GM12878 (cell line): ENCODE measurements at regions not wholly inside any gene's neighbourhood (a gene's known extent, or its start where the extent isn't known, plus 50 kb on each side); places are given as distances from the start of the nearest gene placed in this dataset.

Experiments used
- ATAC-seq: fragments of 200-7000 bp; cut with Tn5 transposase; 3 replicates; pipeline ENCODE4 v1.9.1; 2020; ENCODE audit warnings: mild to moderate bottlenecking, moderate library complexity
- BruUV-seq: library from RNA; stranded (reverse); fragments of 400-500 nt; replicated peaks from 2 replicates; lab custom pipeline; 2021; lab: Mats Ljungman, UMichigan
- CTCF ChIA-PET: fragments of 300-600 bp; sonication (Branson Sonifier 250); formaldehyde crosslinking; extraction: SDS; loops from one replicate; lab custom pipeline; 2021; ENCODE audit warnings: inconsistent platforms; lab: Yijun Ruan, JAX
- POLR2A ChIA-PET: fragments of 350-600 bp; formaldehyde crosslinking; extraction: SDS; loops from one replicate; lab custom pipeline; 2021; ENCODE audit warnings: inconsistent platforms; lab: Charles Lee
- RAD21 ChIA-PET: fragments of 300-600 bp; sonication (Branson Sonifier 250); formaldehyde crosslinking; loops from one replicate; lab custom pipeline; 2023; ENCODE audit warnings: antibody characterized with exemption; ENCODE audit not compliant: unreplicated experiment; lab: Charles Lee
- SMC1A ChIA-PET: fragments of 300-600 bp; sonication (Branson Sonifier 250); formaldehyde crosslinking; loops from one replicate; lab custom pipeline; 2023; ENCODE audit not compliant: unreplicated experiment, uncharacterized antibody; lab: Charles Lee
- DNase-seq: peaks from one replicate; pipeline ENCODE4 v3.0.0-alpha.2; 2011; ENCODE audit warnings: low read depth, low spot score
- FAIRE-seq: peaks from 3 replicates; lab custom pipeline; 2011; peaks lifted over from hg19 to GRCh38; lab: Jason Lieb, UNC
- H2AFZ ChIP-seq: 2 replicates; pipeline ENCODE4 v1.6.0; 2011; ENCODE audit warnings: low read depth, low read length, control low read depth; ENCODE audit not compliant: control insufficient read depth
- H3K27ac ChIP-seq: 2 replicates; pipeline ENCODE4 v1.5.1; 2011; ENCODE audit warnings: control low read depth; ENCODE audit not compliant: control insufficient read depth, insufficient read depth
- H3K27me3 ChIP-seq, 2 experiments: replicated peaks in 1 of 2; 2 replicates each; pipeline versions ENCODE4 v1.6.0 to v1.6.1; 2011; ENCODE audit warnings: low read length in 1 of 2; ENCODE audit not compliant: control insufficient read depth in 2 of 2, insufficient read depth in 2 of 2
- H3K36me3 ChIP-seq, 2 experiments: 2 replicates each; pipeline ENCODE4 v1.5.1; 2011; ENCODE audit warnings: low read length in 1 of 2; ENCODE audit not compliant: control insufficient read depth in 2 of 2, insufficient read depth in 2 of 2
- H3K4me1 ChIP-seq: 2 replicates; pipeline ENCODE4 v1.6.1; 2011; ENCODE audit warnings: mild to moderate bottlenecking, low read length, moderate library complexity, mixed read lengths; ENCODE audit not compliant: control insufficient read depth, insufficient read depth
- H3K4me2 ChIP-seq: 2 replicates; pipeline ENCODE4 v1.6.0; 2011; ENCODE audit warnings: control low read depth; ENCODE audit not compliant: control insufficient read depth, insufficient read depth
- H3K4me3 ChIP-seq: fragments of 200-600 bp; sonication (generic); 2 replicates; pipeline ENCODE4 v1.5.1; 2016
- H3K79me2 ChIP-seq: 2 replicates; pipeline ENCODE4 v1.6.0; 2011; ENCODE audit warnings: low read length; ENCODE audit not compliant: control insufficient read depth, insufficient read depth
- H3K9ac ChIP-seq: 2 replicates; pipeline ENCODE4 v1.8.0; 2011; ENCODE audit warnings: low read length, control low read depth, mixed read lengths; ENCODE audit not compliant: control insufficient read depth, insufficient read depth
- H3K9me3 ChIP-seq: replicated peaks from 3 replicates; pipeline ENCODE4 v1.5.1; 2011; ENCODE audit warnings: mild to moderate bottlenecking, low read length; ENCODE audit not compliant: control insufficient read depth, insufficient read depth
- H4K20me1 ChIP-seq: 2 replicates; pipeline ENCODE4 v1.6.0; 2011; ENCODE audit not compliant: control insufficient read depth, insufficient read depth
- BRCA1 ChIP-seq: IDR thresholded peaks from 2 replicates; pipeline ENCODE4 v1.6.1; 2011; ENCODE audit warnings: low read depth, low read length, improper control_type of control experiment
- FOXK2 ChIP-seq: fragments of 450-650 bp; IDR thresholded peaks from 2 replicates; pipeline ENCODE4 v1.6.1; 2017; ENCODE audit warnings: mild to moderate bottlenecking, moderate library complexity
- KDM1A ChIP-seq: fragments of 200-600 bp; sonication (generic); IDR thresholded peaks from 2 replicates; pipeline ENCODE4 v1.6.1; 2016; ENCODE audit warnings: borderline replicate concordance
- MTA3 ChIP-seq: IDR thresholded peaks from 2 replicates; pipeline ENCODE4 v1.6.1; 2012; ENCODE audit warnings: low read length, inconsistent platforms, borderline replicate concordance
- POLR2AphosphoS5 ChIP-seq: IDR thresholded peaks from 2 replicates; pipeline ENCODE4 v1.6.1; 2011; ENCODE audit warnings: mild to moderate bottlenecking, low read length, inconsistent platforms
- SREBF2 ChIP-seq: IDR thresholded peaks from 2 replicates; pipeline ENCODE4 v1.6.1; 2012; ENCODE audit warnings: mild to moderate bottlenecking, low read length
- ZNF592 ChIP-seq: fragments of 450-650 bp; IDR thresholded peaks from 2 replicates; pipeline ENCODE4 v1.6.1; 2017; ENCODE audit warnings: mild to moderate bottlenecking, moderate library complexity
- in situ Hi-C: fragments of 300-500 bp; cut with MboI; formaldehyde crosslinking; loops from 9 replicates; pipeline ENCODE4 v1.14.3; 2018; ENCODE audit warnings: mixed read lengths
- intact Hi-C: fragments of 100-400 bp; cut with micrococcal nuclease; formaldehyde crosslinking; loops from one replicate; pipeline ENCODE4 v1.14.2; 2022; ENCODE audit not compliant: unreplicated experiment

GRCh38 chr4:171588051-171588545 is 225.1 kb upstream of the GALNTL6 start (continued):
- TF ChIP-seq ZNF592: no peak
- no peak for TF ChIP-seq MTA3

- H3K4me1 ChIP-seq: peaks cover 9% of the 10 kb centered on the region
- FAIRE-seq: no peak
- peak; percentile 65 for ATAC-seq
- H3K9ac ChIP-seq: no peak overlapping the region
- H3K4me3 ChIP-seq: no peak overlapping the region
- peaks cover 3% of the 10 kb centered on the region; the same call in 1 of the 3 replicates for H3K9me3 ChIP-seq
- no peak for TF ChIP-seq POLR2AphosphoS5
- no peak for TF ChIP-seq BRCA1
- TF ChIP-seq KDM1A: no peak
- no peak for TF ChIP-seq FOXK2
- no peak for TF ChIP-seq SREBF2
- CTCF ChIA-PET: no interaction called here
- H3K27ac ChIP-seq: no peak overlapping the region
- no peaks in the 10 kb centered on the region for H3K27me3 ChIP-seq
- RAD21 ChIA-PET: no interaction called here
- H3K36me3 ChIP-seq: no peaks in the 10 kb centered on the region
- in situ Hi-C loops: no loop called here
- intact Hi-C loops: no loop called here
- no peak overlapping the region for H3K4me2 ChIP-seq
- DNase-seq: no peak
- SMC1A ChIA-PET: interaction anchor here (2.5 kb wide), 1 partner anchor 12 kb away, joined by 6 read pairs; no protein-coding TSS in a partner anchor
- H3K79me2 ChIP-seq: no peaks in the 10 kb centered on the region
- H4K20me1 ChIP-seq: no peaks in the 10 kb centered on the region
- POLR2A ChIA-PET: no interaction called here
- H2AFZ ChIP-seq: no peak overlapping the region
- no TSS peak for BruUV-seq
These were observed 229.4 kb upstream of the GALNTL6 start for GRCh38 chr4:171583790-171584189.
